Body of pancreas (tissue), 4 donors: ENCODE measurements at regions not wholly inside any gene's neighbourhood (a gene's known extent, or its start where the extent isn't known, plus 50 kb on each side); places are given as distances from the start of the nearest gene placed in this dataset.

Experiments used
- CTCF ChIP-seq, 7 experiments: fragments of 450-650 bp in 4 of 7; fragments of 200-600 bp in 3 of 7; sonication (generic) in 3 of 7; IDR thresholded peaks; one replicate each; pipeline ENCODE4 v1.5.1; 2016 to 2019; ENCODE audit warnings: antibody characterized with exemption in 7 of 7
- POLR2A ChIP-seq, 3 donors: fragments of 450-650 bp; IDR thresholded peaks; one replicate each; pipeline ENCODE4 v1.6.1; 2016; ENCODE audit warnings: antibody characterized with exemption in 3 of 3, mild to moderate bottlenecking in 2 of 3

GRCh38 chr4:1577822-1578217 is 106.3 kb downstream of the FAM53A start:
- no peak for TF ChIP-seq POLR2A (IDR thresholded peaks at IDR 0.05)
- no peak for TF ChIP-seq CTCF (IDR thresholded peaks at IDR 0.05)
